Glutamatergic neuron (in vitro differentiated cells): ENCODE measurements at regions not wholly inside any gene's neighbourhood (a gene's known extent, or its start where the extent isn't known, plus 50 kb on each side); places are given as distances from the start of the nearest gene placed in this dataset.

Experiments
- DNase-seq: peaks from one replicate; pipeline ENCODE4 v3.0.0; 2022
- H3K27ac Mint-ChIP-seq: one replicate; pipeline ENCODE4 v1.8.0; 2020; ENCODE audit warnings: mild to moderate bottlenecking, mixed read lengths, inconsistent platforms; ENCODE audit not compliant: unreplicated experiment
- H3K27me3 Mint-ChIP-seq: one replicate; pipeline ENCODE4 v1.8.0; 2020; ENCODE audit warnings: mild to moderate bottlenecking, moderate library complexity, mixed read lengths, inconsistent platforms; ENCODE audit not compliant: unreplicated experiment
- H3K36me3 Mint-ChIP-seq: one replicate; pipeline ENCODE4 v1.8.0; 2020; ENCODE audit warnings: mild to moderate bottlenecking, mixed read lengths, inconsistent platforms; ENCODE audit not compliant: unreplicated experiment
- H3K4me1 Mint-ChIP-seq: one replicate; pipeline ENCODE4 v1.8.0; 2020; ENCODE audit warnings: mild to moderate bottlenecking, low read depth, mixed read lengths, inconsistent platforms; ENCODE audit not compliant: unreplicated experiment
- H3K4me3 Mint-ChIP-seq: one replicate; pipeline ENCODE4 v1.8.0; 2020; ENCODE audit warnings: mild to moderate bottlenecking, mixed read lengths, inconsistent platforms; ENCODE audit not compliant: unreplicated experiment
- H3K9me3 Mint-ChIP-seq: one replicate; pipeline ENCODE4 v1.8.0; 2020; ENCODE audit warnings: mild to moderate bottlenecking, moderate library complexity, mixed read lengths, inconsistent platforms; ENCODE audit not compliant: unreplicated experiment
- TF ChIP-seq, protein P1 (sequence below): fragments of 200-600 bp; sonication (generic); IDR thresholded peaks from one replicate; pipeline ENCODE4 v1.5.0; 2021; ENCODE audit not compliant: partially characterized antibody, unreplicated experiment

DNA sequence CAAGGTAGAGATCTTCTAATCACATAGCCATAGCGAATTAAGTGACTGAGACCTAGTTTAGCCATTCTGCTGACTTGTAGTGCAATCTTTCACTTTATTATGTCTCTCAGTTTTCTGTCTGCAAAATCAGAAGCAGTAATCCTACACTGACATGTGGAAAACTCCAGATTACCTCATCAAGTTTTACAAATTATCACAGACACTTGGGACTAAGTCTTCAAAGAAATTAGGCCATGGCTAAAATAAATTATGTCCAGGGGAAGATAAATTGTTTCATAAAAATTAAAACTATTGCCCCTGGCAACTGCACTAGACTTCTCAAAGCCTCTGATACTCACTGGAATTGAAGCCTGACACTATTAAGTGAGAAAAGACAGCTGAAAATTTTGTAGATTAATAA lies 129.9 kb upstream of the RGMB start:
- Mint-ChIP-seq H3K27me3 (no peaks in the 10 kb centered on the region), H3K4me1 (peaks cover 8% of the 10 kb centered on the region), H3K36me3 (no peaks in the 10 kb centered on the region), H3K4me3 (no peak overlapping the region), H3K9me3 (no peaks in the 10 kb centered on the region), H3K27ac (no peak overlapping the region)
- no peak for DNase-seq
- TF ChIP-seq, protein P1, sequence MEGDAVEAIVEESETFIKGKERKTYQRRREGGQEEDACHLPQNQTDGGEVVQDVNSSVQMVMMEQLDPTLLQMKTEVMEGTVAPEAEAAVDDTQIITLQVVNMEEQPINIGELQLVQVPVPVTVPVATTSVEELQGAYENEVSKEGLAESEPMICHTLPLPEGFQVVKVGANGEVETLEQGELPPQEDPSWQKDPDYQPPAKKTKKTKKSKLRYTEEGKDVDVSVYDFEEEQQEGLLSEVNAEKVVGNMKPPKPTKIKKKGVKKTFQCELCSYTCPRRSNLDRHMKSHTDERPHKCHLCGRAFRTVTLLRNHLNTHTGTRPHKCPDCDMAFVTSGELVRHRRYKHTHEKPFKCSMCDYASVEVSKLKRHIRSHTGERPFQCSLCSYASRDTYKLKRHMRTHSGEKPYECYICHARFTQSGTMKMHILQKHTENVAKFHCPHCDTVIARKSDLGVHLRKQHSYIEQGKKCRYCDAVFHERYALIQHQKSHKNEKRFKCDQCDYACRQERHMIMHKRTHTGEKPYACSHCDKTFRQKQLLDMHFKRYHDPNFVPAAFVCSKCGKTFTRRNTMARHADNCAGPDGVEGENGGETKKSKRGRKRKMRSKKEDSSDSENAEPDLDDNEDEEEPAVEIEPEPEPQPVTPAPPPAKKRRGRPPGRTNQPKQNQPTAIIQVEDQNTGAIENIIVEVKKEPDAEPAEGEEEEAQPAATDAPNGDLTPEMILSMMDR, result no peak

DNA sequence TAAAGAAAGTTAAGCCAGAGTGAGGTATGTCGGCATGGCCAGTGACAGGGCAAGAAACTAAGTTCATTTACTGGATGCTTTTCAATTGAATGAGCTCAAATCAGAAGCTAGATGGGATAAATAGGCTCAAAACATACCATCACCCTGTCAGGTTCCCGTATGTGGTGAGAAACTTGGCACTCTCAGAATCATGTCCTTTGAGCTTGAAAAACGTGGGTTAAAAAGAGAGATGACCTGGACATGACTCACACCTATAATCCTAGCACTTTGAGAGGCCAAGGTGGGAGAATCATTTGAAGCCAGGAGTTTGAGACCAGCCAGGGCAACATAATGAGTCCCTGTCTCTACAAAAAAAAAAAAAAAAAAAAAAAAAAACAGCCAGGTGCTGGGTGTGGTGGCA lies 121.7 kb upstream of the RGMB start:
- DNase-seq, result no peak
- no peaks in the 10 kb centered on the region for H3K9me3 Mint-ChIP-seq
- no peaks in the 10 kb centered on the region for H3K4me1 Mint-ChIP-seq

DNA sequence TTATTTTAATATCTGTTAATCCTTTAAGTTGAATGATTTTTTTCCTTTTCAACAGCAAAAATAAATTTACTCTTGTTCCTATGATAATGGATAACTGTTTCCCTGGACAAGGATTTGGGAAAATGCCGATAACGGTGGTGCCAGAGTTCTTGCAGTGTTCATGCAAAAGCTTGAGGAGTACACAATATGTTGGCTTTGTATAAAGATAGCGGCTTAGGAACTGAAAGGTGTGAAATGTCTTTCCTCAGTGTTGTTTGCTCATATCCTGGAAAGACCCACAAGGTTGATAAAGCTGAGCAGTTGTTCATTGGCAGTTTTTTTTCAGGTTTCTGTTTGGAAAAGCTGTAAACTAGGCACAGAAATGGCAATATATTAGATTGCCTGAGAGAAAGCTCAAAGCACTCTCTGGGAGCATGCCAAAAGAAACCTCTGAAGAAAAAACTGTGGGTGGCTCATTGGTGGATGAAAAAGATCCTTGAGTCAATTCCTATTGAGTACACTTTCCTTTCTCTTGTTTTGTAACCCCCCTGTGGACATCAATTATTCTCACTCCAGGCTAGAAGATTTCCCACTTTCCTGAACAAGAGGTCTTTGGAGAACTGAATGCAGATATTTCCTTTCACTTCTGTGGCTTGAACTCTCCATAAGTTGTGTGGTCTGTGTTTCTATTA lies 117.2 kb upstream of the RGMB start:
- H3K4me3 Mint-ChIP-seq, result no peak overlapping the region
- no peaks in the 10 kb centered on the region for H3K36me3 Mint-ChIP-seq
- H3K27ac Mint-ChIP-seq, result no peak overlapping the region
- no peaks in the 10 kb centered on the region for H3K27me3 Mint-ChIP-seq
- H3K9me3 Mint-ChIP-seq, result no peaks in the 10 kb centered on the region
- H3K4me1 Mint-ChIP-seq, result no peaks in the 10 kb centered on the region
- TF ChIP-seq, protein P1, result no peak
- no peak for DNase-seq

More for the DNA sequence above, 121.7 kb upstream of the RGMB start:
- TF ChIP-seq, protein P1, result no peak
- H3K27me3 Mint-ChIP-seq, result no peaks in the 10 kb centered on the region
- no peak overlapping the region for H3K4me3 Mint-ChIP-seq
- H3K27ac Mint-ChIP-seq, result no peak overlapping the region
- H3K36me3 Mint-ChIP-seq, result no peaks in the 10 kb centered on the region

DNA sequence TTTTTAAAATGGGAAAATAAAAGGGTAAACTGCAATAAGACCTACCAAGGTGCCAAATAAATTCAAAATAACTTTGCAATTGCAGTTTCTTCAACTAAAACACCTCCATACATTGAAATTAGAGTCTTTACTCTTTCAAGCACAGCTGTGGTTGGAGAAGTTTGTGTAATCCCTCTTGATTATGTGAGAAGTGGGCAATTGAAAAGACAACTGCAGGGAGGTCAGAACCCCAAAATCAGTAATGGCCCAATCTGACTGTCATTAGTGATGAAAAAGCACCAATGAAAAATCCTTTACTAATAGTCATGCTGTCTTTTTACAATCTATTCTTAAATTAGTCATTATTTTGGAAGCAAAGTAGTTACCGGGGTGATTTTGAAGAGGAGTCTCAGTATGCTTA lies 116.7 kb upstream of the RGMB start:
- Mint-ChIP-seq H3K9me3 (no peaks in the 10 kb centered on the region), H3K4me3 (no peak overlapping the region), H3K36me3 (no peaks in the 10 kb centered on the region), H3K27ac (no peak overlapping the region), H3K27me3 (no peaks in the 10 kb centered on the region), H3K4me1 (no peaks in the 10 kb centered on the region)
- DNase-seq, result no peak
- TF ChIP-seq, protein P1, result no peak

DNA sequence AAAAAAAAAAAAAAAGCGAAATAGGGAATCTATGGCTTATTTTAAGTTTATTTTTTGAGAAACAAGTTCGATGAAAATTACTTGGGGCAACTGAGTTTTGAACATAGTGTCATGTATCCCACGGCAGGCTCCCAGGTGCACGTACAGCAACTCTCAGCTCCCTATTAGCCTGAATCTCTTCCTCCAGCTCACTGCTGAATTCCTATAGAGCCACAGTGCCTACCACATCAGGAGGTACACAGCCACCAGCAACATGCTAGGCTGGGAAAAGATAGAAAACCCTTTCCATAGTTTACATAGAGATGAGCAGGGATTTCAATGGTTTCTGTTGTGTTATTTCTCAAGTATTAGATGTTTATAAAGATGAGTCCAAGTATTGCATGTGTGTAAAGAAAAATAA lies 115.9 kb upstream of the RGMB start:
- H3K27ac Mint-ChIP-seq, result no peak overlapping the region
- TF ChIP-seq, protein P1, result no peak
- no peak for DNase-seq
- no peaks in the 10 kb centered on the region for H3K27me3 Mint-ChIP-seq
- H3K4me3 Mint-ChIP-seq, result no peak overlapping the region
- H3K9me3 Mint-ChIP-seq, result no peaks in the 10 kb centered on the region
- no peaks in the 10 kb centered on the region for H3K4me1 Mint-ChIP-seq
- H3K36me3 Mint-ChIP-seq, result no peaks in the 10 kb centered on the region
